SK-N-SH (cell line): ENCODE measurements at regions not wholly inside any gene's neighbourhood (a gene's known extent, or its start where the extent isn't known, plus 50 kb on each side); places are given as distances from the start of the nearest gene placed in this dataset.

ENCODE experiments used
- CTCF ChIA-PET: fragments of 300-600, 350-600 bp; formaldehyde crosslinking; extraction: SDS; loops from one replicate; lab custom pipeline; 2021; lab: Yijun Ruan, JAX
- POLR2A ChIA-PET: fragments of 350-600 bp; sonication (Branson Sonifier 250); formaldehyde crosslinking; extraction: SDS; loops from one replicate; lab custom pipeline; 2020; ENCODE audit warnings: antibody characterized with exemption, inconsistent platforms; lab: Yijun Ruan, JAX
- DNase-seq: peaks from one replicate; pipeline ENCODE4 v3.0.0; 2012
- H2AFZ ChIP-seq: fragments of 200-600 bp; sonication (generic); 2 replicates; pipeline ENCODE4 v1.8.1; 2016; ENCODE audit warnings: antibody characterized with exemption, mild to moderate bottlenecking, low read depth
- H3F3A ChIP-seq: fragments of 200-600 bp; sonication (generic); replicated peaks from 2 replicates; pipeline ENCODE3; 2016; ENCODE audit warnings: antibody characterized with exemption, mild to moderate bottlenecking; ENCODE audit not compliant: insufficient read depth
- H3K27ac ChIP-seq, 2 experiments: fragments of 200-500 bp in 1 of 2; fragments of 200-600 bp in 1 of 2; sonication (Bioruptor generic) in 1 of 2; sonication (generic), shearing (Covaris generic) in 1 of 2; 2 replicates each; pipeline versions ENCODE4 v1.5.1 to v1.6.1; 2014 to 2016; ENCODE audit warnings: low read depth in 2 of 2, inconsistent platforms in 1 of 2, low read length in 1 of 2, mild to moderate bottlenecking in 1 of 2, mixed read lengths in 1 of 2
- H3K27me3 ChIP-seq: fragments of 200-600 bp; sonication (generic), shearing (Covaris generic); 2 replicates; pipeline ENCODE4 v1.6.1; 2016; ENCODE audit warnings: mixed run types; ENCODE audit not compliant: insufficient read depth
- H3K36me3 ChIP-seq, 2 experiments: fragments of 200-500 bp in 1 of 2; fragments of 200-600 bp in 1 of 2; sonication (Bioruptor generic) in 1 of 2; sonication (generic) in 1 of 2; replicated peaks in 1 of 2; 2 replicates each; pipeline versions ENCODE3 to v1.5.1; 2014 to 2016; ENCODE audit warnings: low read length in 1 of 2, mild to moderate bottlenecking in 1 of 2; ENCODE audit not compliant: insufficient read depth in 2 of 2, control insufficient read depth in 1 of 2
- H3K4me1 ChIP-seq, 2 experiments: fragments of 200-500 bp in 1 of 2; fragments of 200-600 bp in 1 of 2; sonication (Bioruptor generic) in 1 of 2; sonication (generic), shearing (Covaris generic) in 1 of 2; 2 replicates each; pipeline versions ENCODE4 v1.5.1 to v1.6.1; 2014 to 2016; ENCODE audit warnings: low read depth in 1 of 2, low read length in 1 of 2, mixed run types in 1 of 2; ENCODE audit not compliant: insufficient read depth in 2 of 2, control insufficient read depth in 1 of 2
- H3K4me2 ChIP-seq: fragments of 200-600 bp; sonication (generic), shearing (Covaris generic); 2 replicates; pipeline ENCODE4 v1.6.1; 2017; ENCODE audit warnings: mixed run types
- H3K4me3 ChIP-seq, 2 experiments: fragments of 200-500 bp in 1 of 2; fragments of 200-600 bp in 1 of 2; sonication (Bioruptor generic) in 1 of 2; sonication (generic), shearing (Covaris generic) in 1 of 2; 2 replicates each; pipeline versions ENCODE4 v1.5.1 to v1.8.1; 2014 to 2016; ENCODE audit warnings: low read depth in 2 of 2, inconsistent platforms in 1 of 2, low read length in 1 of 2, mild to moderate bottlenecking in 1 of 2, mixed read lengths in 1 of 2, moderate library complexity in 1 of 2
- H3K79me2 ChIP-seq: fragments of 200-600 bp; sonication (generic); 2 replicates; pipeline ENCODE4 v1.8.1; 2017; ENCODE audit warnings: mild to moderate bottlenecking; ENCODE audit not compliant: insufficient read depth
- H3K9ac ChIP-seq: fragments of 200-600 bp; sonication (generic); 2 replicates; pipeline ENCODE4 v1.6.1; 2017; ENCODE audit warnings: mixed run types
- H3K9me2 ChIP-seq: fragments of 200-600 bp; sonication (generic); 2 replicates; pipeline ENCODE4 v1.6.1; 2017; ENCODE audit warnings: mixed run types
- H3K9me3 ChIP-seq: fragments of 200-600 bp; sonication (generic); 2 replicates; pipeline ENCODE4 v1.6.1; 2017; ENCODE audit warnings: mixed run types, mild to moderate bottlenecking, moderate library complexity
- H4K20me1 ChIP-seq: fragments of 200-600 bp; sonication (generic); 2 replicates; pipeline ENCODE4 v1.6.1; 2017; ENCODE audit warnings: mild to moderate bottlenecking, mixed run types; ENCODE audit not compliant: insufficient read depth
- CHD2 ChIP-seq: fragments of 150-350 bp; IDR thresholded peaks from 2 replicates; pipeline ENCODE4 v1.6.1; 2018; ENCODE audit warnings: low read length; ENCODE audit not compliant: partially characterized antibody
- ELF1 ChIP-seq: IDR thresholded peaks from 2 replicates; pipeline ENCODE4 v1.4.0; 2012
- EP300 ChIP-seq, 2 experiments: IDR thresholded peaks; 2 replicates each; pipeline versions ENCODE4 v1.4.0 to v1.6.1; 2012; ENCODE audit warnings: borderline replicate concordance in 1 of 2, low read depth in 1 of 2, low read length in 1 of 2
- EZH2phosphoT487 ChIP-seq: fragments of 200-600 bp; sonication (generic); IDR thresholded peaks from 2 replicates; pipeline ENCODE4 v1.6.1; 2017; ENCODE audit warnings: low read depth, mixed run types, mild to moderate bottlenecking, antibody characterized with exemption, moderate library complexity, borderline replicate concordance
- FOSL2 ChIP-seq: IDR thresholded peaks from 2 replicates; pipeline ENCODE4 v1.4.0; 2012; ENCODE audit warnings: low read depth, mild to moderate bottlenecking, moderate library complexity, borderline replicate concordance
- FOXJ3 ChIP-seq: sonication (generic); formaldehyde crosslinking; IDR thresholded peaks from 2 replicates; pipeline ENCODE4 v1.5.1; 2020; ENCODE audit warnings: mild to moderate bottlenecking, missing genetic modification reagents
- GATA2 ChIP-seq: sonication (generic); formaldehyde crosslinking; IDR thresholded peaks from 2 replicates; pipeline ENCODE4 v1.5.0; 2020; ENCODE audit warnings: mild to moderate bottlenecking, missing genetic modification reagents
- NRF1 ChIP-seq: IDR thresholded peaks from 2 replicates; pipeline ENCODE4 v1.6.1; 2012; ENCODE audit warnings: low read depth, mild to moderate bottlenecking, low read length
- RAD21 ChIP-seq: IDR thresholded peaks from 2 replicates; pipeline ENCODE4 v1.6.1; 2012; ENCODE audit warnings: mild to moderate bottlenecking, low read length
- REST ChIP-seq: IDR thresholded peaks from 2 replicates; pipeline ENCODE4 v1.6.1; 2012; ENCODE audit warnings: mild to moderate bottlenecking, low read depth, low read length, moderate library complexity
- RFX5 ChIP-seq: IDR thresholded peaks from 2 replicates; pipeline ENCODE4 v1.6.1; 2012; ENCODE audit warnings: mild to moderate bottlenecking, improper control_type of control experiment, low read length
- RXRA ChIP-seq: IDR thresholded peaks from 2 replicates; pipeline ENCODE4 v1.4.0; 2012; ENCODE audit warnings: low read depth, mild to moderate bottlenecking, borderline replicate concordance
- SMC3 ChIP-seq: IDR thresholded peaks from 2 replicates; pipeline ENCODE4 v1.6.1; 2012; ENCODE audit warnings: low read depth, low read length, improper control_type of control experiment
- WGBS: methylation state at CpG from one replicate; pipeline ENCODE4 v1.1.6; 2017; ENCODE audit warnings: low lambda C conversion rate; 5-methylcytosine and 5-hydroxymethylcytosine counted together
- TF ChIP-seq, protein P1 (sequence below): IDR thresholded peaks from 2 replicates; pipeline ENCODE4 v1.4.0; 2012; ENCODE audit warnings: low read depth, borderline replicate concordance
- TF ChIP-seq, protein P2 (sequence below): IDR thresholded peaks from 2 replicates; pipeline ENCODE4; 2012

DNA sequence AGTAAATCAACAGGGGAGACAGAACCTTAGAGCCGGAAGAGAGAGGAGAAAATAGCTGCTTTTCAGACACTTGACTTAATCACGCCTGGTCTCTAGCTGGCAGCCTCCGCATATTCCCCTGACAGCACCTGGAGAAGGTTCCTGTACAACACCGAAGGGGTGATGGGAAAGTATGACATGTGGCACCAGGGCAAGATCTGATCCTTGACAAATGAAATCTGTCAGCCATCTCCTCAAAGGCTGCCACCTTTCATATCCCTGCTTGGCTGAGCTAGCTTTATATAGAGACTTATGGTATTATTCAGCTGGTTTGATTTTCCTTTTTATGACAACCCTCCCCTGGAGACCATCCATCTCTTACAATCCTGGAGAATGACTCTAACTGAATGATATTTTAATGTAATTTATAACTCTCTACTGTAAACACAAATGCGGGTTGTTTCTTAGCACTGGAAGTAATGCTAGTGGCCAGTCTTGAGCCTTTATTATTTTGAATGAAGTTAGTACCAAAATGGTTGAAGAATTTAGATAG is 1205.3 kb upstream of the CDH8 start (continued):
- TF ChIP-seq REST (no peak), EP300 (IDR thresholded peaks at IDR 0.05; ENCODE audit: borderline replicate concordance in 1 of 2, low read depth in 1 of 2, low read length in 1 of 2) (no peak), NRF1 (no peak), RFX5 (no peak), RAD21 (no peak), FOSL2 (no peak), ELF1 (no peak), EZH2phosphoT487 (no peak), SMC3 (no peak), CHD2 (no peak)

- H3K9me2 ChIP-seq: no peaks in the 10 kb centered on the region
- DNase-seq: no peak
- no peak overlapping the region for H3K4me2 ChIP-seq
- H3K27me3 ChIP-seq: no peaks in the 10 kb centered on the region
- no peaks in the 10 kb centered on the region for H3K4me1 ChIP-seq
- ChIA-PET POLR2A (no interaction called here), CTCF (interaction anchor here (1.0 kb wide), 1 partner anchor 9 kb away, joined by 3 read pairs; no protein-coding TSS in a partner anchor)
- no peaks in the 10 kb centered on the region for H3K36me3 ChIP-seq
- H3K79me2 ChIP-seq: no peaks in the 10 kb centered on the region
- no peak overlapping the region for H3K27ac ChIP-seq
- H3K9me3 ChIP-seq: no peaks in the 10 kb centered on the region
- TF ChIP-seq GATA2 (no peak), REST (no peak), FOXJ3 (CRISPR knock-in tag) (no peak), ELF1 (no peak), FOSL2 (no peak), RXRA (no peak)
- TF ChIP-seq, protein P1, sequence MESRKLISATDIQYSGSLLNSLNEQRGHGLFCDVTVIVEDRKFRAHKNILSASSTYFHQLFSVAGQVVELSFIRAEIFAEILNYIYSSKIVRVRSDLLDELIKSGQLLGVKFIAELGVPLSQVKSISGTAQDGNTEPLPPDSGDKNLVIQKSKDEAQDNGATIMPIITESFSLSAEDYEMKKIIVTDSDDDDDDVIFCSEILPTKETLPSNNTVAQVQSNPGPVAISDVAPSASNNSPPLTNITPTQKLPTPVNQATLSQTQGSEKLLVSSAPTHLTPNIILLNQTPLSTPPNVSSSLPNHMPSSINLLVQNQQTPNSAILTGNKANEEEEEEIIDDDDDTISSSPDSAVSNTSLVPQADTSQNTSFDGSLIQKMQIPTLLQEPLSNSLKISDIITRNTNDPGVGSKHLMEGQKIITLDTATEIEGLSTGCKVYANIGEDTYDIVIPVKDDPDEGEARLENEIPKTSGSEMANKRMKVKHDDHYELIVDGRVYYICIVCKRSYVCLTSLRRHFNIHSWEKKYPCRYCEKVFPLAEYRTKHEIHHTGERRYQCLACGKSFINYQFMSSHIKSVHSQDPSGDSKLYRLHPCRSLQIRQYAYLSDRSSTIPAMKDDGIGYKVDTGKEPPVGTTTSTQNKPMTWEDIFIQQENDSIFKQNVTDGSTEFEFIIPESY: no peak
- TF ChIP-seq, protein P2, sequence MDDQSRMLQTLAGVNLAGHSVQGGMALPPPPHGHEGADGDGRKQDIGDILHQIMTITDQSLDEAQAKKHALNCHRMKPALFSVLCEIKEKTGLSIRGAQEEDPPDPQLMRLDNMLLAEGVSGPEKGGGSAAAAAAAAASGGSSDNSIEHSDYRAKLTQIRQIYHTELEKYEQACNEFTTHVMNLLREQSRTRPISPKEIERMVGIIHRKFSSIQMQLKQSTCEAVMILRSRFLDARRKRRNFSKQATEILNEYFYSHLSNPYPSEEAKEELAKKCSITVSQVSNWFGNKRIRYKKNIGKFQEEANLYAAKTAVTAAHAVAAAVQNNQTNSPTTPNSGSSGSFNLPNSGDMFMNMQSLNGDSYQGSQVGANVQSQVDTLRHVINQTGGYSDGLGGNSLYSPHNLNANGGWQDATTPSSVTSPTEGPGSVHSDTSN: no peak
- no peak overlapping the region for H3K4me3 ChIP-seq
- H2AFZ ChIP-seq: no peak overlapping the region
- no peaks in the 10 kb centered on the region for H3F3A ChIP-seq
- no peaks in the 10 kb centered on the region for H4K20me1 ChIP-seq
- 38% methylated on average over 1 of the region's 1 CpG for WGBS
- no peak overlapping the region for H3K9ac ChIP-seq
These were observed 1202.9 kb upstream of the CDH8 start for GRCh38 chr16:63239065-63239570.
